Activated effector memory CD4-positive, alpha-beta T cell treated with anti-CD3 and anti-CD28 coated beads, Interleukin-2, amount 50 U/mL, for 16 hours (primary cell): ENCODE measurements at regions not wholly inside any gene's neighbourhood (a gene's known extent, or its start where the extent isn't known, plus 50 kb on each side); places are given as distances from the start of the nearest gene placed in this dataset.

Experiments used
- DNase-seq: peaks from one replicate; pipeline ENCODE4 v3.0.0-alpha.2; 2020

DNA sequence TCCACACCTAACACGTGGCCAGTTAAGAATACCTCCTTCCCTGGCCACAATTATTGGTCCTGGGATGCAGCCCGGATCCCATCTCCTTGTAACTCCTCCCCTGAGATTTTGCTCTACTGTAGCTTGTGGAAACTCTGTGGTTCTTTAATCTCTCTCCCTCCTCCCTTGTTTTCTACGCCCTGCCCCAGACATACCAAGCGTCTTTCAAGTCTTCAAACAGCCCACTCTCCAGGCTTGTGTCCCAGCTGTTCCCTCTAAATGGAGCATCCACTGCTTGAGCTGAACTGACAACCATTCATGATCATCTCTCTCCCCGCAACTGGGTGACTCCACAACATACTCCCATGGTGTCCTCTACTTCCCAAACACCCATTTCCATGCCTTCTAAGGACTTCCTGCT, 111.6 kb downstream of the SIPA1L2 start:
- no peak for DNase-seq

DNA sequence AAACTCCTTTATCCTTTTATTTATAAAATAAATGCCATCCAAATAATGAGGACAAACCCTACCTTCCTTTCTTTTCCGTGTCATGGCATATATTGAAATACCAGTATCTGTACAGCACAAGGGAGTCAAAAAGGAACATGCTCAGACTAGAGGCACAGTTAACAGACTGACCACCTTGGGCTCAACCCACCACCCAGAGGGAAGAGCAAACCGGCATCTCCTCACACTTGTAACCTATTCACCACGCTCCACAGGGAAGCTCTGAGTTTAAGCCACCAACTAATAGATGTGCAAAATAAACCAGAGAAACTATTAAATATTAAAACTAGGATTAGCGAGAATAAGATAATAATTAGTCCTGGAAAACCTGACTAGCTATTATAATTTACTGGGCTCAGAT, 112.7 kb downstream of the SIPA1L2 start:
- no peak for DNase-seq

DNA sequence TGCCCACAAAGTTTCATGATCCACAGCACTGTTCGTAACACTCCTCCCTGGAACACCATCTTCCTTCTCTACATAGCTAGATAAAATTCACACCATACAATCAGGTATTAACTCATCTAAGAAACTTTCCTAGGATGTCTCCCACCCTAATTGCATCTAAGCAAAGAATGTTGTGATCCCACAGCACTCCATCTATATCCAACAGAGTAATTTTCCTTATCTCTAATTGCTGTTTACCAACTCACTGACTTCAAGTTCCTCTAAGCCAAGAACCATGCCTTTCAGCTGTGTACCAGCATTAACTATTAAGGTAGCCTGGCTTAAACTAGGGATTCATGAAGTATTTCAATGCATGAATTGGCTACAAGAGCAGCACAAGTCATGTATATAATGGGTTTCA, 114.2 kb downstream of the SIPA1L2 start:
- DNase-seq: no peak

GRCh38 chr1:232512712-232513111, 117.2 kb downstream of the SIPA1L2 start:
- no peak for DNase-seq

GRCh38 chr1:232511172-232511571, 118.8 kb downstream of the SIPA1L2 start:
- no peak for DNase-seq

DNA sequence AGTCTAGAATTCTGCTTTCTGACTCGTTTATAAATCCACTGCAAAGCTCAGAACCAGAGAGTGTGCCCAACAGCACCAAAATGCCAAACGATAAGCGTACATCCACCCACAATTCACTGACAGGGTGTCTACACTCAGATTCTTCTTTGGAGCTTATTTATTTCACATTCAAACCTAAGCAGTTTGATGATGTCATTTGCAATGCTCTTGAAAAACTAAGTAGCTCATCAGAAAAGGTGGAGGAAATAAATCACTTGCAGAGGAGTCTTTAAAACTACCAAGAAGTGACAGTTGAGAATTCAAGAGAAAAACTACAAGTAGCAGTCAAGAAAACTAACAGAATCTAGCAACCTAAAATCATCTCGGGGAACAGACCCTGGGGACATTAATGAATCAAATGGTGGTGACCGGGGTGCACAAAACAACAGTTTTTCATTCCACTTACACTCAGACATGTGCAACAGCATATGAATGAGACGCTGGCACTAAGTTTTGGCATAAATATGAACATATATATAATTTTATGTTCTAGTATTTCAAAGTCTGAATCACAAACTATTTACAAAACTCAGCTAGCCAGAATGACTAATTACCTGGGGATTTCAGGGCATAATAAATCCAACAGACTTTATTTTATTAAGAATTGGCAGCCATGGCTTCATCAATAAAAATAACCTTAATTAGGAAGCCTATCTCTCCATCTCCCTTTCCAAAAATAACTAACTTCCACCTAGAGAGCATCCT, 119.4 kb downstream of the SIPA1L2 start:
- no peak for DNase-seq

GRCh38 chr1:232509570-232509969, 120.4 kb downstream of the SIPA1L2 start:
- no peak for DNase-seq

GRCh38 chr1:232508130-232508701, 121.7 kb downstream of the SIPA1L2 start:
- no peak for DNase-seq

GRCh38 chr1:232507571-232507970, 122.4 kb downstream of the SIPA1L2 start:
- DNase-seq: no peak

GRCh38 chr1:232505884-232506283, 124.0 kb downstream of the SIPA1L2 start:
- no peak for DNase-seq

DNA sequence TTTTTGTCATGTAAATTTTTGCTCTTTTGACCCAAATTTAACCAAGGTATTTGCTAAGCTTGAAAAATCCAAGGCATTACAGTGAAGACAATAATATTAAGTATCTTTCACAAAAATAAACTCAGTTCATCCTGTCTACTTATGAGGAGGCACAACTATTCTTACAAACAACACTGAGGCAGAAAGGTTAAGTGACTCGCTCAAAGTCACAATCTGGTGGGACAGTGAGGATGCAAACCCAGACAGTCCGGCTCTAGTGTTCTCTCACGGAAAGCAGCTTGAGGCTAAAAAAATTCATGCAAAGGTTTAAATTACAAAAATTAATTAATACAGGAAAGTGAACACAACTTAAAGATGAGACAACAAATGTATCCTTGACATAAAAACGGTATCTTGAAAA, 125.3 kb downstream of the SIPA1L2 start:
- no peak for DNase-seq

DNA sequence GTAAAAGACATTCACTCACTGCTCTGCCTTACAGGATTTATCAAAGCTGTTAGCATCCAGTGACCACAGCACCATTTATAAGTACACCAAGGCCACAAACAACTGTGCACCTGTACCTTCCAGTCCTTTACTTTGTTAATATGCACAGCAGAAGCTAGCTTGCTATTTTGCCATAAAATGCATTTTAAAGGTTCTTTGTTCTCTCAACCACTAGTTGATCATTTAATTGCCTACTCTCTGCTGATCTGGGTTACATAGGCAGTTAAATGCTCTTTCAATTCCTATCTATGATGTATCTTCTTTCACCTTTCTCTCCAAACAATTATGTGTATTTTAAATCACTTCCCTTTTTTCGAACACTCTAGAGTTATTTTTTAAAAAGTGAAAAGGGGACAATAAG, 126.4 kb downstream of the SIPA1L2 start:
- DNase-seq: no peak

- DNase-seq: no peak
These were observed 128.1 kb downstream of the SIPA1L2 start for GRCh38 chr1:232501854-232502253.

GRCh38 chr1:232499188-232499587, 130.7 kb downstream of the SIPA1L2 start:
- no peak for DNase-seq

DNA sequence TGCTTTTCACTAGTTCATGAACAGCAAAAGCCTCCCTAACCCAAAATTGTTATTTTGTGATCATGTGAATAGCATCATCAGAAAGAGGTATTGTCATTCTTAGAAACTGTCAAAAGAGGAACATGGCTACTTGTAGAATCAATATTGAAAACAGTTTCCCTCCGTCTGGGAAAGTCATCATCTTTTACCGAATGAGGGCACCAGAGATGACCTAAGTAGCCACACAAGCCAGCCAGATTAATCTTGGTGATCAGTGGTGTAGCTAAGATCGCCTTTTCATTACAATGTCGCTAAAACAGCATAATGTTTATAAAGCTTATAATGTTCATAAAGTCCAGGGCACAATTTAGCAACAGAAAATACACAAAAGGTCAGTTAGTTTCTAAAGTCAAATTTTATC, 136.1 kb downstream of the SIPA1L2 start:
- DNase-seq: no peak

DNA sequence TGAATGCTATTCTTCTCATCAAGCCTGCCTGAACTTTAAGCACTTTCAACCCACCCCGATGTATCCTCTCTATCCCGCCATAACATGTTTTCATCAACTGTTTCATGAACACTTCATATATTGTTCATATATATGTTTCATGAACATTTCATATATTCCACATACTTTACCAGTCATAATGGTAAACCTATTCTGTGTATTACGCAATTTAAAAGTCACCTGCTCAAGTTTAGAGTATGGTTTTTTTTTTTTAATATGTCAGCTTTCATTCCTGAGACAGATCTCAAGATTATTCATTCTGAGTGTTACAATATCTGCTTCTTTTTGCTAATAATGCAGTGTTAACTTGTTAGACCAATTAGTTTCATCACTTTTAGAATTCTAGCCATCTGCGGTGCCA, 140.7 kb downstream of the SIPA1L2 start:
- no peak for DNase-seq

DNA sequence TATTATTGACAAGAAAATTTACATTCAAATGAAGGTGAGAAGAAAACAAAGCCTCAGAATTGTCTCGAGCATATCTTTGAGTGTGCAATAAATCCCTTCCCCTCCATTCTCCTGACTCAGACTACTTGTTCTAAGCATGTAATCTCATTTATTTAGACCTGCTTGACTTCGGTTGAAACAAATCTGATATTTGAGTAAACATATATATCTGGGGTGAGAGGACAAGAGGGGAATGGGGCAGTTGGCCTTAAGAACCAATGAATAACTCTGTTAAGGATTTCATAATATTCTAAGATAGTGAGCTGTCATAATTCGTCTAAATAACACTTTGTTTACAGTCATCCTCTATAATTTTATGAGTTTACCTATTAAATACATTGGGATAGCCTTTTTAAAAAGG, 142.7 kb downstream of the SIPA1L2 start:
- no peak for DNase-seq

GRCh38 chr1:232486454-232487207, 143.3 kb downstream of the SIPA1L2 start:
- DNase-seq: no peak

- no peak for DNase-seq
These were observed 143.9 kb downstream of the SIPA1L2 start for GRCh38 chr1:232486006-232486405.

DNA sequence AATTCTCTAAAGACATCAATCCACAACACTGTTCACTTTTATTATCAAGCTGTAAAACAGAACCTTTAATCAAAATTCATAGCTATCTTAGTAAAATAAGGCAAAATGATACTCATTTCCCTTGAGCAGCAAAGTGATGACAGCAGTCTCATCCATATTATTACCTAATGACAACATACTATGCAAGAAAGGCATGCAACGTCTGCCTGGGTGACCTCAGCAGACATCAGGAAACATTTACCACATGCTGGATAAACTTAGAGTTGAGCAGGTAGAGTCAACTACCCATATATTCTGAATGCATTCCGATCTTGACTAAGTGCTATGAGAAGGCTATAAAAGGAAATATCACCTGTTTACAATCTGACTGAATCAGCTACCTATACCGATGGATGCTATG, 145.1 kb downstream of the SIPA1L2 start:
- DNase-seq: no peak

- no peak for DNase-seq
These were observed 146.1 kb downstream of the SIPA1L2 start for GRCh38 chr1:232483826-232484225.

DNA sequence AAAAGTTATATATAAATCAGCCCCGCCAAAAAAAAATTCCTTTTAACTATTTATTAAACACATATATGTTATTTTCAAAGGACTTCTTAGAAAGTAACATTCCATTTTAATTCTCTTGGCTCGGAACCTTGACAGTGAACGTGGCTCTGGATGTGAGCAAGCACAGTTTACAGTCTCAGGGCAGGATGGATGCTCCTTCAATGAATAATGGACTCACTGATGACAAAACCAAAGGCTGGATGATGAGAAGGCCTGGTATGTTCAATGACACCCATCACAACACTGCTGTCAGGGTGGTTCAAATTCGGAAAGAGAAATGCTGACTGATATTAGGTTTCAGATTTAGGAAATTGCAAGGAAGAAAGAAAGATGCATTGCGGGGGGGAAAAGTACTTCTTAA, 148.8 kb downstream of the SIPA1L2 start:
- no peak for DNase-seq

DNA sequence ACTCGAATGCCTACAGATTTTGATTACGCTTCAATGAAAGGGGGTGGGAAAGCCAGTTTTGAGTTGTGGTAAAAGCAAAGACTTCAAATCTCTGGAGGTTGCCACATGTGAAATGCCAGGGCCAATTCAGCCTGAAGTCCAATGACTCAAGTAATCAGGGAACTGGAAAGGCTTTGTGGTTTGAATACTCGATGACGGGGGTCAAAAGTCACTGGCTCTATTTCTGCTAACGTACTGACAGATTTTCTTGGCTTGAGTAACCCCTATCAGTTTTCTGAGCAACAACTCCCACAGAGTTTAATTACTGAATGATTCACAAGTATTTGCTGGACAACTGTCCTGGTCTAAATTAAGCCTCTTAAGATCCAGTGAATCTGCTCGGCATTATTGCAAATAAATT, 152.2 kb downstream of the SIPA1L2 start:
- no peak for DNase-seq

- DNase-seq: no peak
These were observed 153.4 kb downstream of the SIPA1L2 start for GRCh38 chr1:232476538-232476950.
